Fibroblast of lung (primary cell): ENCODE measurements at regions not wholly inside any gene's neighbourhood (a gene's known extent, or its start where the extent isn't known, plus 50 kb on each side); places are given as distances from the start of the nearest gene placed in this dataset.

Source experiments
- DNase-seq, 2 donors: peaks; one replicate each; pipeline versions ENCODE4 v3.0.0 to v3.0.0-alpha.2; 2010; ENCODE audit warnings: low read depth in 2 of 2
- H2AFZ ChIP-seq: 2 replicates; pipeline ENCODE4 v1.5.1; 2012; ENCODE audit warnings: low read length, control low read depth, inconsistent platforms
- H3K27ac ChIP-seq: 2 replicates; pipeline ENCODE4 v1.5.1; 2011; ENCODE audit warnings: low read length, control low read depth; ENCODE audit not compliant: insufficient read depth
- H3K27me3 ChIP-seq: 2 replicates; pipeline ENCODE4 v1.5.1; 2011; ENCODE audit warnings: mild to moderate bottlenecking, low read length; ENCODE audit not compliant: control insufficient read depth, insufficient read depth
- H3K36me3 ChIP-seq: 2 replicates; pipeline ENCODE4 v1.5.1; 2011; ENCODE audit warnings: low read length; ENCODE audit not compliant: control insufficient read depth, insufficient read depth
- H3K4me1 ChIP-seq: 2 replicates; pipeline ENCODE4 v1.5.1; 2011; ENCODE audit warnings: low read length; ENCODE audit not compliant: control insufficient read depth, insufficient read depth; ENCODE audit errors: extremely low read depth
- H3K4me2 ChIP-seq: 2 replicates; pipeline ENCODE4 v1.5.1; 2011; ENCODE audit warnings: low read length, control low read depth; ENCODE audit not compliant: insufficient read depth; ENCODE audit errors: extremely low read depth
- H3K4me3 ChIP-seq, 4 experiments: fragments of 200-600 bp in 1 of 4; sonication (generic) in 1 of 4; replicated peaks in 1 of 4; 2 replicates each; pipeline ENCODE4 v1.5.1; 2011 to 2016; ENCODE audit warnings: low read length in 4 of 4, low read depth in 3 of 4, mild to moderate bottlenecking in 3 of 4, control low read depth in 2 of 4, inconsistent platforms in 1 of 4, mixed read lengths in 1 of 4; ENCODE audit not compliant: insufficient read depth in 1 of 4; ENCODE audit errors: control extremely low read depth in 1 of 4
- H3K79me2 ChIP-seq: 2 replicates; pipeline ENCODE4 v1.5.1; 2012; ENCODE audit warnings: mild to moderate bottlenecking, low read length, inconsistent platforms; ENCODE audit not compliant: control insufficient read depth, insufficient read depth
- H3K9ac ChIP-seq: 2 replicates; pipeline ENCODE4 v1.5.1; 2011; ENCODE audit warnings: mild to moderate bottlenecking, low read length, control low read depth; ENCODE audit not compliant: insufficient read depth
- H3K9me3 ChIP-seq: 2 replicates; pipeline ENCODE4 v1.5.1; 2012; ENCODE audit warnings: low read depth, low read length; ENCODE audit not compliant: control insufficient read depth, insufficient read depth
- H4K20me1 ChIP-seq: 2 replicates; pipeline ENCODE4 v1.5.1; 2011; ENCODE audit warnings: low read length; ENCODE audit not compliant: control insufficient read depth, insufficient read depth; ENCODE audit errors: extremely low read depth
- EZH2 ChIP-seq: IDR thresholded peaks from 2 replicates; pipeline ENCODE4 v1.5.1; 2012; ENCODE audit warnings: low read length, control low read depth, mild to moderate bottlenecking; ENCODE audit errors: missing control alignments
- TF ChIP-seq, protein P1 (sequence below), 2 donors: IDR thresholded peaks in 1 of 2; conservative IDR thresholded peaks in 1 of 2; 1 replicate in 1 of 2; 2 replicates in 1 of 2; pipeline ENCODE4 v1.5.1; 2011 to 2012; ENCODE audit warnings: low read length in 2 of 2, control low read depth in 1 of 2, inconsistent platforms in 1 of 2, low read depth in 1 of 2, mild to moderate bottlenecking in 1 of 2

- DNase-seq: peak in 1 of 2 donors; percentile 93
These were observed 784.5 kb downstream of the USP25 start for GRCh38 chr21:16514316-16514715.

DNA sequence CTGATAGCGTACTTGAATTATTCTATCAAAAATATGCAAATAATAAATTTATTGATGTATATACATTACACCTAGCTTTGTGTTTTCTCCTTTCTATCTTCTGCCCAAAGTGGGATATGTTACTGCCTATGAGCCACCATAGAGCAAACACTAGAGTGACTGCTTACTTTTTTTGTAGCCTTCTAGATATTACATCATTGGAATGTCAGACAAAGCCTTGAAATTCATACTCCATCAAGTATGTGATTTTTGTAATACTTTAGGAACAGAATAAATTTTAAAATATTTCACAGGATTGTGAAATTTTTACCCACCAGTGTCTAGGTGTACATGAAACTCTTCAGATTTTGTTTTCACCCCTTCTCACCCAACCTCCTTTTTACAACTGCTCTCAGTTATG lies 787.6 kb downstream of the USP25 start:
- H3K36me3 ChIP-seq: no peaks in the 10 kb centered on the region
- H3K4me1 ChIP-seq: no peaks in the 10 kb centered on the region
- no peak overlapping the region for H3K27ac ChIP-seq
- no peaks in the 10 kb centered on the region for H4K20me1 ChIP-seq
- TF ChIP-seq, protein P1, sequence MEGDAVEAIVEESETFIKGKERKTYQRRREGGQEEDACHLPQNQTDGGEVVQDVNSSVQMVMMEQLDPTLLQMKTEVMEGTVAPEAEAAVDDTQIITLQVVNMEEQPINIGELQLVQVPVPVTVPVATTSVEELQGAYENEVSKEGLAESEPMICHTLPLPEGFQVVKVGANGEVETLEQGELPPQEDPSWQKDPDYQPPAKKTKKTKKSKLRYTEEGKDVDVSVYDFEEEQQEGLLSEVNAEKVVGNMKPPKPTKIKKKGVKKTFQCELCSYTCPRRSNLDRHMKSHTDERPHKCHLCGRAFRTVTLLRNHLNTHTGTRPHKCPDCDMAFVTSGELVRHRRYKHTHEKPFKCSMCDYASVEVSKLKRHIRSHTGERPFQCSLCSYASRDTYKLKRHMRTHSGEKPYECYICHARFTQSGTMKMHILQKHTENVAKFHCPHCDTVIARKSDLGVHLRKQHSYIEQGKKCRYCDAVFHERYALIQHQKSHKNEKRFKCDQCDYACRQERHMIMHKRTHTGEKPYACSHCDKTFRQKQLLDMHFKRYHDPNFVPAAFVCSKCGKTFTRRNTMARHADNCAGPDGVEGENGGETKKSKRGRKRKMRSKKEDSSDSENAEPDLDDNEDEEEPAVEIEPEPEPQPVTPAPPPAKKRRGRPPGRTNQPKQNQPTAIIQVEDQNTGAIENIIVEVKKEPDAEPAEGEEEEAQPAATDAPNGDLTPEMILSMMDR (conservative IDR thresholded peaks at IDR 0.05 in 1 of 2, IDR thresholded peaks at IDR 0.05 in 1 of 2; ENCODE audit: low read depth in 1 of 2, low read length in 2 of 2): no peak
- TF ChIP-seq EZH2: no peak
- H3K4me3 ChIP-seq: no peak overlapping the region
- H3K79me2 ChIP-seq: no peaks in the 10 kb centered on the region
- peak in 1 of 2 donors; percentile 63 for DNase-seq
- H3K4me2 ChIP-seq: no peak overlapping the region
- H3K9ac ChIP-seq: no peak overlapping the region
- no peaks in the 10 kb centered on the region for H3K27me3 ChIP-seq
- no peaks in the 10 kb centered on the region for H3K9me3 ChIP-seq
- no peak overlapping the region for H2AFZ ChIP-seq

More at GRCh38 chr21:16514316-16514715, 784.5 kb downstream of the USP25 start:
- no peak overlapping the region for H3K9ac ChIP-seq
- no peaks in the 10 kb centered on the region for H3K4me1 ChIP-seq
- H3K9me3 ChIP-seq: no peaks in the 10 kb centered on the region
- TF ChIP-seq EZH2: no peak
- TF ChIP-seq, protein P1 (conservative IDR thresholded peaks at IDR 0.05 in 1 of 2, IDR thresholded peaks at IDR 0.05 in 1 of 2; ENCODE audit: low read depth in 1 of 2, low read length in 2 of 2): no peak
- no peaks in the 10 kb centered on the region for H4K20me1 ChIP-seq
- no peaks in the 10 kb centered on the region for H3K36me3 ChIP-seq
- no peak overlapping the region for H2AFZ ChIP-seq
- H3K4me2 ChIP-seq: no peak overlapping the region
- H3K79me2 ChIP-seq: no peaks in the 10 kb centered on the region
- H3K27me3 ChIP-seq: no peaks in the 10 kb centered on the region
- no peak overlapping the region for H3K4me3 ChIP-seq
- no peak overlapping the region for H3K27ac ChIP-seq

GRCh38 chr21:16519036-16519435 lies 789.3 kb downstream of the USP25 start:
- Histone ChIP-seq H3K27ac (no peak overlapping the region), H3K4me3 (no peak overlapping the region), H3K27me3 (no peaks in the 10 kb centered on the region), H3K4me1 (no peaks in the 10 kb centered on the region), H3K79me2 (no peaks in the 10 kb centered on the region), H3K36me3 (no peaks in the 10 kb centered on the region), H3K9me3 (no peaks in the 10 kb centered on the region), H2AFZ (no peak overlapping the region), H3K9ac (no peak overlapping the region), H3K4me2 (no peak overlapping the region), H4K20me1 (no peaks in the 10 kb centered on the region)
- DNase-seq: peak in 1 of 2 donors; percentile 47
- TF ChIP-seq, protein P1 (conservative IDR thresholded peaks at IDR 0.05 in 1 of 2, IDR thresholded peaks at IDR 0.05 in 1 of 2; ENCODE audit: low read depth in 1 of 2, low read length in 2 of 2): no peak
